Body of pancreas (tissue), 4 donors: ENCODE measurements at regions not wholly inside any gene's neighbourhood (a gene's known extent, or its start where the extent isn't known, plus 50 kb on each side); places are given as distances from the start of the nearest gene placed in this dataset.

Source experiments
- POLR2A ChIP-seq, 3 donors: fragments of 450-650 bp; IDR thresholded peaks; one replicate each; pipeline ENCODE4 v1.6.1; 2016; ENCODE audit warnings: antibody characterized with exemption in 3 of 3, mild to moderate bottlenecking in 2 of 3
- TF ChIP-seq, protein P1 (sequence below), 7 experiments: fragments of 450-650 bp in 4 of 7; fragments of 200-600 bp in 3 of 7; sonication (generic) in 3 of 7; IDR thresholded peaks; one replicate each; pipeline ENCODE4 v1.5.1; 2016 to 2019; ENCODE audit warnings: antibody characterized with exemption in 7 of 7

DNA sequence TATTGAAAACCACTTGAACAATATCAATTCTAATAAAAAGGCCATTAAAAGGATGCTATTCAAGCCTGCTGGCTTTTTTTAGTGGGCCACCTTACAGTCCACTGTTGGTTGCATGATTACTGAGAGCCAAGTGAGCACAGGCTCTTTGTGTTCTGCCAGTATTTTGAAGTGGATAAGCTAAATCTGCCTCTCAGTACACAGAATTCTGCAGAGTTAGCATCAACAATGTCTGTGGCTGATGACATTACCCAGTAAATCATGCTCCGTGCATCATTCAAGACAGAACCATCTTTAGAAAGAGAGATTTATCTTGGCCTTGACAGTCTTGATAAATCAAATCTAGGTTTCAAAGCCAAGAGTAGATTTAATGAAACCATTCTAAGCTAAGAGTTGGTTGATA lies 119.0 kb upstream of the GNPDA2 start:
- TF ChIP-seq, protein P1, sequence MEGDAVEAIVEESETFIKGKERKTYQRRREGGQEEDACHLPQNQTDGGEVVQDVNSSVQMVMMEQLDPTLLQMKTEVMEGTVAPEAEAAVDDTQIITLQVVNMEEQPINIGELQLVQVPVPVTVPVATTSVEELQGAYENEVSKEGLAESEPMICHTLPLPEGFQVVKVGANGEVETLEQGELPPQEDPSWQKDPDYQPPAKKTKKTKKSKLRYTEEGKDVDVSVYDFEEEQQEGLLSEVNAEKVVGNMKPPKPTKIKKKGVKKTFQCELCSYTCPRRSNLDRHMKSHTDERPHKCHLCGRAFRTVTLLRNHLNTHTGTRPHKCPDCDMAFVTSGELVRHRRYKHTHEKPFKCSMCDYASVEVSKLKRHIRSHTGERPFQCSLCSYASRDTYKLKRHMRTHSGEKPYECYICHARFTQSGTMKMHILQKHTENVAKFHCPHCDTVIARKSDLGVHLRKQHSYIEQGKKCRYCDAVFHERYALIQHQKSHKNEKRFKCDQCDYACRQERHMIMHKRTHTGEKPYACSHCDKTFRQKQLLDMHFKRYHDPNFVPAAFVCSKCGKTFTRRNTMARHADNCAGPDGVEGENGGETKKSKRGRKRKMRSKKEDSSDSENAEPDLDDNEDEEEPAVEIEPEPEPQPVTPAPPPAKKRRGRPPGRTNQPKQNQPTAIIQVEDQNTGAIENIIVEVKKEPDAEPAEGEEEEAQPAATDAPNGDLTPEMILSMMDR (IDR thresholded peaks at IDR 0.05): no peak
- TF ChIP-seq POLR2A (IDR thresholded peaks at IDR 0.05): no peak
